WTC11 (cell line): ENCODE measurements at regions not wholly inside any gene's neighbourhood (a gene's known extent, or its start where the extent isn't known, plus 50 kb on each side); places are given as distances from the start of the nearest gene placed in this dataset.

ENCODE experiments used
- CTCF ChIP-seq: fragments of 200-600 bp; IDR thresholded peaks from 2 replicates; pipeline ENCODE4 v1.8.0; 2022; ENCODE audit warnings: antibody characterized with exemption
- E2F1 ChIP-seq: sonication (generic); formaldehyde crosslinking; IDR thresholded peaks from 2 replicates; pipeline ENCODE4 v1.8.0; 2022; ENCODE audit warnings: mild to moderate bottlenecking, missing genetic modification reagents
- IRF1 ChIP-seq: sonication (generic); formaldehyde crosslinking; IDR thresholded peaks from 2 replicates; pipeline ENCODE4 v1.8.0; 2023; ENCODE audit warnings: missing genetic modification reagents
- NFYB ChIP-seq: sonication (generic); formaldehyde crosslinking; conservative IDR thresholded peaks from 2 replicates; pipeline ENCODE4 v1.8.0; 2022; ENCODE audit warnings: low read depth, missing genetic modification reagents
- NR1H2 ChIP-seq: sonication (generic); formaldehyde crosslinking; IDR thresholded peaks from 2 replicates; pipeline ENCODE4 v1.9.0; 2021; ENCODE audit warnings: mild to moderate bottlenecking, moderate library complexity, missing genetic modification reagents
- TCF7 ChIP-seq: sonication (generic); formaldehyde crosslinking; IDR thresholded peaks from 2 replicates; pipeline ENCODE4 v1.8.0; 2022; ENCODE audit warnings: mild to moderate bottlenecking, low read depth, missing genetic modification reagents, moderate library complexity
- ZNF138 ChIP-seq: sonication (generic); formaldehyde crosslinking; conservative IDR thresholded peaks from 2 replicates; pipeline ENCODE4 v1.8.1; 2022; ENCODE audit warnings: mild to moderate bottlenecking, moderate library complexity, missing genetic modification reagents
- ZNF232 ChIP-seq: sonication (generic); formaldehyde crosslinking; IDR thresholded peaks from 2 replicates; pipeline ENCODE4 v1.8.0; 2022; ENCODE audit warnings: mild to moderate bottlenecking, missing genetic modification reagents
- ZNF263 ChIP-seq: sonication (generic); formaldehyde crosslinking; IDR thresholded peaks from 2 replicates; pipeline ENCODE4 v1.8.1; 2022; ENCODE audit warnings: low read depth, mild to moderate bottlenecking, moderate library complexity, missing genetic modification reagents
- TF ChIP-seq, protein P1 (sequence below): sonication (generic); formaldehyde crosslinking; IDR thresholded peaks from 2 replicates; pipeline ENCODE4 v1.8.0; 2022; ENCODE audit warnings: mild to moderate bottlenecking, missing genetic modification reagents
- TF ChIP-seq, protein P2 (sequence below): sonication (generic); formaldehyde crosslinking; IDR thresholded peaks from 2 replicates; pipeline ENCODE4 v1.8.0; 2022; ENCODE audit warnings: mild to moderate bottlenecking, missing genetic modification reagents

- TF ChIP-seq, protein P1, sequence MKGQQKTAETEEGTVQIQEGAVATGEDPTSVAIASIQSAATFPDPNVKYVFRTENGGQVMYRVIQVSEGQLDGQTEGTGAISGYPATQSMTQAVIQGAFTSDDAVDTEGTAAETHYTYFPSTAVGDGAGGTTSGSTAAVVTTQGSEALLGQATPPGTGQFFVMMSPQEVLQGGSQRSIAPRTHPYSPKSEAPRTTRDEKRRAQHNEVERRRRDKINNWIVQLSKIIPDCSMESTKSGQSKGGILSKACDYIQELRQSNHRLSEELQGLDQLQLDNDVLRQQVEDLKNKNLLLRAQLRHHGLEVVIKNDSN (CRISPR knock-in tag), result no peak
- no peak for TF ChIP-seq ZNF138 (CRISPR knock-in tag)
- TF ChIP-seq CTCF, result no peak
- no peak for TF ChIP-seq NFYB (CRISPR knock-in tag)
- TF ChIP-seq ZNF232, result no peak
- no peak for TF ChIP-seq TCF7 (CRISPR knock-in tag)
- TF ChIP-seq E2F1 (CRISPR knock-in tag), result no peak
- TF ChIP-seq IRF1 (CRISPR knock-in tag), result no peak
- TF ChIP-seq NR1H2 (CRISPR knock-in tag), result no peak
- TF ChIP-seq ZNF263, result no peak
- TF ChIP-seq, protein P2, sequence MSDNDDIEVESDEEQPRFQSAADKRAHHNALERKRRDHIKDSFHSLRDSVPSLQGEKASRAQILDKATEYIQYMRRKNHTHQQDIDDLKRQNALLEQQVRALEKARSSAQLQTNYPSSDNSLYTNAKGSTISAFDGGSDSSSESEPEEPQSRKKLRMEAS (CRISPR knock-in tag), result no peak
Measured at GRCh38 chr2:60292242-60292641, 261.2 kb downstream of the BCL11A start.
